Fibroblast of lung (primary cell): ENCODE measurements at regions not wholly inside any gene's neighbourhood (a gene's known extent, or its start where the extent isn't known, plus 50 kb on each side); places are given as distances from the start of the nearest gene placed in this dataset.
"Not testable (repeated sequence)": the region's sequence is repeated elsewhere in the genome, so short reads cannot be mapped to it uniquely, and the experiment has no call there.

Experiments used
- DNase-seq, 2 donors: peaks; one replicate each; pipeline versions ENCODE4 v3.0.0 to v3.0.0-alpha.2; 2010; ENCODE audit warnings: low read depth in 2 of 2
- H2AFZ ChIP-seq: 2 replicates; pipeline ENCODE4 v1.5.1; 2012; ENCODE audit warnings: low read length, control low read depth, inconsistent platforms
- H3K27ac ChIP-seq: 2 replicates; pipeline ENCODE4 v1.5.1; 2011; ENCODE audit warnings: low read length, control low read depth; ENCODE audit not compliant: insufficient read depth
- H3K27me3 ChIP-seq: 2 replicates; pipeline ENCODE4 v1.5.1; 2011; ENCODE audit warnings: mild to moderate bottlenecking, low read length; ENCODE audit not compliant: control insufficient read depth, insufficient read depth
- H3K36me3 ChIP-seq: 2 replicates; pipeline ENCODE4 v1.5.1; 2011; ENCODE audit warnings: low read length; ENCODE audit not compliant: control insufficient read depth, insufficient read depth
- H3K4me1 ChIP-seq: 2 replicates; pipeline ENCODE4 v1.5.1; 2011; ENCODE audit warnings: low read length; ENCODE audit not compliant: control insufficient read depth, insufficient read depth; ENCODE audit errors: extremely low read depth
- H3K4me2 ChIP-seq: 2 replicates; pipeline ENCODE4 v1.5.1; 2011; ENCODE audit warnings: low read length, control low read depth; ENCODE audit not compliant: insufficient read depth; ENCODE audit errors: extremely low read depth
- H3K4me3 ChIP-seq, 4 experiments: fragments of 200-600 bp in 1 of 4; sonication (generic) in 1 of 4; replicated peaks in 1 of 4; 2 replicates each; pipeline ENCODE4 v1.5.1; 2011 to 2016; ENCODE audit warnings: low read length in 4 of 4, low read depth in 3 of 4, mild to moderate bottlenecking in 3 of 4, control low read depth in 2 of 4, inconsistent platforms in 1 of 4, mixed read lengths in 1 of 4; ENCODE audit not compliant: insufficient read depth in 1 of 4; ENCODE audit errors: control extremely low read depth in 1 of 4
- H3K79me2 ChIP-seq: 2 replicates; pipeline ENCODE4 v1.5.1; 2012; ENCODE audit warnings: mild to moderate bottlenecking, low read length, inconsistent platforms; ENCODE audit not compliant: control insufficient read depth, insufficient read depth
- H3K9ac ChIP-seq: 2 replicates; pipeline ENCODE4 v1.5.1; 2011; ENCODE audit warnings: mild to moderate bottlenecking, low read length, control low read depth; ENCODE audit not compliant: insufficient read depth
- H3K9me3 ChIP-seq: 2 replicates; pipeline ENCODE4 v1.5.1; 2012; ENCODE audit warnings: low read depth, low read length; ENCODE audit not compliant: control insufficient read depth, insufficient read depth
- H4K20me1 ChIP-seq: 2 replicates; pipeline ENCODE4 v1.5.1; 2011; ENCODE audit warnings: low read length; ENCODE audit not compliant: control insufficient read depth, insufficient read depth; ENCODE audit errors: extremely low read depth

GRCh38 chr13:109265438-109265742, 521.0 kb downstream of the IRS2 start:
- H3K4me2 ChIP-seq, H3K79me2 ChIP-seq, H4K20me1 ChIP-seq, H3K9me3 ChIP-seq, H3K4me1 ChIP-seq, H3K9ac ChIP-seq, H3K4me3 ChIP-seq, H3K27ac ChIP-seq, DNase-seq, H3K36me3 ChIP-seq, H3K27me3 ChIP-seq, H2AFZ ChIP-seq: not testable (repeated sequence)

DNA sequence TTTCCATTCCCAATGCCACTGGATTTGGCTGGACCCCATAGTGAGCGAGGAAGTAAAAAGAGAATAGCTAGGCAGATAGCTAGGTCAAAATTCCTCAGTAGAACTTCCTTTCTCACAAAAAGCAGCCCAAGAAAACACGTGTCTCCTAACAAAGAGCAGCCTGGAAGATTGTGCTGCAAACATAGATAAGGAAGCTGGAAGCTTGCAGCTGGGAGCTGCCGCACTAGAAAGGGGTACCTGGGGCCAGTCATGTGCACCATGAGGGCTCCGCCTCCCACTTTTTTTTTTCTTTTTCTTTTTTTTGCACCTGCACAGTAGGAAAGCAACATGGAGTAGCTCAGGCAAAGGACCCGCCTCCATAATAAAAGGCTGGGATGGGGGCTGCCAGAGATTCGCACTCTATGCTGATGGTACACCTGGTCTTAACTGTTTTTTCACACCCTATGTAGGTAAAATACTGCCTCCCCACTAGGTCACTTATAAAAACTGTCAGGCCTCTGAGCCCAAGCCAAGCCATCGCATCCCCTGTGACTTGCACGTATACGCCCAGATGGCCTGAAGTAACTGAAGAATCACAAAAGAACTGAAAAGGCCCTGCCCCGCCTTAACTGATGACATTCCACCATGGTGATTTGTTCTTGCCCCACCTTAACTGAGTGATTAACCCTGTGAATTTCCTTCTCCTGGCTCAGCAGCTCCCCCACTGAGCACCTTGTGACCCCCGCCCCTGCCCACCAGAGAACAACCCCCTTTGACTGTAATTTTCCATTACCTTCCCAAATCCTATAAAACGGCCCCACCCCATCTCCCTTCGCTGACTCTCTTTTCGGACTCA, 521.6 kb downstream of the IRS2 start:
- not testable (repeated sequence) for H3K27ac ChIP-seq, H3K9ac ChIP-seq, H3K9me3 ChIP-seq, H2AFZ ChIP-seq, H3K4me3 ChIP-seq, H3K4me2 ChIP-seq, H3K27me3 ChIP-seq, H3K79me2 ChIP-seq, H3K36me3 ChIP-seq, H3K4me1 ChIP-seq, H4K20me1 ChIP-seq
- peak in 1 of 2 donors; percentile 50 for DNase-seq

GRCh38 chr13:109257761-109258157, 528.6 kb downstream of the IRS2 start:
- not testable (repeated sequence) for H3K9ac ChIP-seq, H4K20me1 ChIP-seq, H2AFZ ChIP-seq, H3K36me3 ChIP-seq, H3K9me3 ChIP-seq, H3K4me3 ChIP-seq, DNase-seq, H3K27ac ChIP-seq, H3K27me3 ChIP-seq, H3K79me2 ChIP-seq, H3K4me2 ChIP-seq, H3K4me1 ChIP-seq
